Panc1 (cell line): ENCODE measurements at regions not wholly inside any gene's neighbourhood (a gene's known extent, or its start where the extent isn't known, plus 50 kb on each side); places are given as distances from the start of the nearest gene placed in this dataset.

Source experiments
- ATAC-seq: fragments of 200-7000 bp; cut with Tn5 transposase; 2 replicates; pipeline ENCODE4 v1.9.1; 2020; ENCODE audit warnings: mild to moderate bottlenecking, moderate library complexity
- BruUV-seq: library from RNA; stranded (reverse); fragments of 400-500 nt; replicated peaks from 2 replicates; lab custom pipeline; 2021; lab: Mats Ljungman, UMichigan
- CTCF ChIA-PET: fragments of 300-600 bp; sonication (Branson Sonifier 250); formaldehyde crosslinking; loops from one replicate; lab custom pipeline; 2022; ENCODE audit warnings: antibody characterized with exemption; lab: Charles Lee
- POLR2A ChIA-PET: fragments of 300-600 bp; sonication (Branson Sonifier 250); formaldehyde crosslinking; loops from one replicate; lab custom pipeline; 2022; ENCODE audit warnings: antibody characterized with exemption; lab: Charles Lee
- DNase-seq: peaks from one replicate; pipeline ENCODE4 v3.0.0-alpha.2; 2010; ENCODE audit warnings: low read depth, low spot score
- H3K27ac ChIP-seq: 2 replicates; pipeline ENCODE4 v1.5.1; 2011; ENCODE audit warnings: mild to moderate bottlenecking, low read length, inconsistent platforms
- H3K27me3 ChIP-seq: fragments of 200-500 bp; sonication (Bioruptor generic); 2 replicates; pipeline ENCODE4 v1.6.0; 2014; ENCODE audit warnings: low read length, inconsistent platforms; ENCODE audit not compliant: control insufficient read depth, insufficient read depth
- H3K36me3 ChIP-seq: fragments of 200-500 bp; sonication (Bioruptor generic); 2 replicates; pipeline ENCODE4 v1.5.1; 2014; ENCODE audit warnings: inconsistent platforms, mild to moderate bottlenecking, low read length, moderate library complexity; ENCODE audit not compliant: control insufficient read depth, insufficient read depth
- H3K4me1 ChIP-seq: 2 replicates; pipeline ENCODE4 v1.5.1; 2011; ENCODE audit warnings: inconsistent platforms, mild to moderate bottlenecking, low read length, moderate library complexity; ENCODE audit not compliant: control insufficient read depth, insufficient read depth
- H3K4me3 ChIP-seq, 2 experiments: 2 replicates each; pipeline ENCODE4 v1.5.1; 2011 to 2012; ENCODE audit warnings: low read depth in 2 of 2, low read length in 2 of 2, mild to moderate bottlenecking in 2 of 2, inconsistent platforms in 1 of 2, moderate library complexity in 1 of 2
- H3K9me3 ChIP-seq: fragments of 200-500 bp; sonication (Bioruptor generic); 2 replicates; pipeline ENCODE4 v1.5.1; 2014; ENCODE audit warnings: low read depth, mild to moderate bottlenecking, inconsistent platforms, low read length, moderate library complexity; ENCODE audit not compliant: control insufficient read depth, insufficient read depth
- CTCF ChIP-seq: fragments of 450-650 bp; IDR thresholded peaks from 2 replicates; pipeline ENCODE4 v1.5.1; 2017; ENCODE audit warnings: mild to moderate bottlenecking
- POLR2AphosphoS5 ChIP-seq: IDR thresholded peaks from 2 replicates; pipeline ENCODE4 v1.6.1; 2012; ENCODE audit warnings: mild to moderate bottlenecking, low read depth, low read length, moderate library complexity
- REST ChIP-seq, 2 experiments: IDR thresholded peaks; 2 replicates each; pipeline ENCODE4 v1.6.1; 2011 to 2012; ENCODE audit warnings: low read depth in 2 of 2, control low read depth in 1 of 2, low read length in 1 of 2, mild to moderate bottlenecking in 1 of 2, moderate library complexity in 1 of 2; ENCODE audit not compliant: insufficient read depth in 1 of 2
- SIN3A ChIP-seq: IDR thresholded peaks from 2 replicates; pipeline ENCODE4 v1.6.1; 2012; ENCODE audit warnings: low read depth, mild to moderate bottlenecking, low read length, moderate library complexity, borderline replicate concordance; ENCODE audit not compliant: insufficient read depth
- TCF7L2 ChIP-seq: IDR thresholded peaks from 2 replicates; pipeline ENCODE4 v1.6.1; 2011; ENCODE audit warnings: mild to moderate bottlenecking, low read depth, low read length, inconsistent platforms
- in situ Hi-C: cut with HindIII; loops from 2 replicates; pipeline ENCODE4 v1.10.0; 2016; ENCODE audit warnings: low sequenced_read_pairs, low pct_unique_long_range_greater_than_20kb
- intact Hi-C: fragments of 100-400 bp; cut with micrococcal nuclease; formaldehyde crosslinking; loops from one replicate; pipeline ENCODE4 v1.10.0; 2022; ENCODE audit not compliant: unreplicated experiment

GRCh38 chr2:16079637-16080036 lies 139.3 kb downstream of the MYCN start:
- Histone ChIP-seq H3K4me3 (no peak overlapping the region), H3K9me3 (no peaks in the 10 kb centered on the region), H3K4me1 (no peaks in the 10 kb centered on the region), H3K27ac (no peak overlapping the region), H3K36me3 (no peaks in the 10 kb centered on the region), H3K27me3 (no peaks in the 10 kb centered on the region)
- ATAC-seq (no peak), DNase-seq (no peak)
- in situ Hi-C loops (no loop called here), intact Hi-C loops (no loop called here)
- ChIA-PET POLR2A (no interaction called here), CTCF (no interaction called here)
- BruUV-seq: no TSS peak
- TF ChIP-seq POLR2AphosphoS5: no peak
- no peak for TF ChIP-seq SIN3A
- no peak for TF ChIP-seq REST (IDR thresholded peaks at IDR 0.05; ENCODE audit: insufficient read depth in 1 of 2, low read depth in 2 of 2, low read length in 1 of 2)
- no peak for TF ChIP-seq TCF7L2
- TF ChIP-seq CTCF: no peak

- no TSS peak for BruUV-seq
- Histone ChIP-seq H3K27ac (no peak overlapping the region), H3K27me3 (no peaks in the 10 kb centered on the region), H3K9me3 (no peaks in the 10 kb centered on the region), H3K4me3 (no peak overlapping the region), H3K4me1 (no peaks in the 10 kb centered on the region), H3K36me3 (no peaks in the 10 kb centered on the region)
- ChIA-PET CTCF (no interaction called here), POLR2A (no interaction called here)
- in situ Hi-C loops (no loop called here), intact Hi-C loops (no loop called here)
- no peak for ATAC-seq
- TF ChIP-seq POLR2AphosphoS5 (no peak), TCF7L2 (no peak), REST (IDR thresholded peaks at IDR 0.05; ENCODE audit: insufficient read depth in 1 of 2, low read depth in 2 of 2, low read length in 1 of 2) (no peak), CTCF (no peak), SIN3A (no peak)
- no peak for DNase-seq
These were observed 137.3 kb downstream of the MYCN start for GRCh38 chr2:16077601-16078000.
